AG09309 (cell line): ENCODE measurements at regions not wholly inside any gene's neighbourhood (a gene's known extent, or its start where the extent isn't known, plus 50 kb on each side); places are given as distances from the start of the nearest gene placed in this dataset.

Experiments
- DNase-seq: peaks from one replicate; pipeline ENCODE4 v3.0.0-alpha.2; 2010; ENCODE audit warnings: low read depth
- H3K4me3 ChIP-seq: 2 replicates; pipeline ENCODE4 v1.5.1; 2011; ENCODE audit warnings: mild to moderate bottlenecking, low read depth, low read length, moderate library complexity; ENCODE audit not compliant: control insufficient read depth
- TF ChIP-seq, protein P1 (sequence below): IDR thresholded peaks from 2 replicates; pipeline ENCODE4 v1.5.1; 2011; ENCODE audit warnings: mild to moderate bottlenecking, low read depth, low read length, inconsistent platforms; ENCODE audit not compliant: insufficient read depth, control insufficient read depth; ENCODE audit errors: missing control alignments

DNA sequence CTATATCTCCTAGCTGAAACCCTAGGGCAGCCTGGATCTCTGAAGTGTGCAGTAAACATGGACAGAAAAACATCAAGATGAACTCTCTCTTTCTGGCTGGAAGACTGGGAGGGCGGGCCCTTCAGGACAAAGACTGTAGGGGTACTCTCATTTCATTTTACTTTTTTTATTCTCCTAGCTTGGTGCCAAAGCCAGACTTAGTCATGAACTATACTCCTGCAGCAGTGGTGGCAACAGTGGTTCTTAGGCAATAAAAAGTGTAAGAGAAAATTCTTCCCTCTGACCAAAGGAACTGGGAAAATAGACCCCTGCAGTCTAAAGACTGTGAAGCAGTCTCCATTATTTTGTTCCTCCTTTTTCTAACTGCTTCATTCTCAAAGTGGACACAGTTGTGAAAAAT, 213.8 kb upstream of the JUN start:
- DNase-seq, result no peak
- TF ChIP-seq, protein P1, sequence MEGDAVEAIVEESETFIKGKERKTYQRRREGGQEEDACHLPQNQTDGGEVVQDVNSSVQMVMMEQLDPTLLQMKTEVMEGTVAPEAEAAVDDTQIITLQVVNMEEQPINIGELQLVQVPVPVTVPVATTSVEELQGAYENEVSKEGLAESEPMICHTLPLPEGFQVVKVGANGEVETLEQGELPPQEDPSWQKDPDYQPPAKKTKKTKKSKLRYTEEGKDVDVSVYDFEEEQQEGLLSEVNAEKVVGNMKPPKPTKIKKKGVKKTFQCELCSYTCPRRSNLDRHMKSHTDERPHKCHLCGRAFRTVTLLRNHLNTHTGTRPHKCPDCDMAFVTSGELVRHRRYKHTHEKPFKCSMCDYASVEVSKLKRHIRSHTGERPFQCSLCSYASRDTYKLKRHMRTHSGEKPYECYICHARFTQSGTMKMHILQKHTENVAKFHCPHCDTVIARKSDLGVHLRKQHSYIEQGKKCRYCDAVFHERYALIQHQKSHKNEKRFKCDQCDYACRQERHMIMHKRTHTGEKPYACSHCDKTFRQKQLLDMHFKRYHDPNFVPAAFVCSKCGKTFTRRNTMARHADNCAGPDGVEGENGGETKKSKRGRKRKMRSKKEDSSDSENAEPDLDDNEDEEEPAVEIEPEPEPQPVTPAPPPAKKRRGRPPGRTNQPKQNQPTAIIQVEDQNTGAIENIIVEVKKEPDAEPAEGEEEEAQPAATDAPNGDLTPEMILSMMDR, result no peak

DNA sequence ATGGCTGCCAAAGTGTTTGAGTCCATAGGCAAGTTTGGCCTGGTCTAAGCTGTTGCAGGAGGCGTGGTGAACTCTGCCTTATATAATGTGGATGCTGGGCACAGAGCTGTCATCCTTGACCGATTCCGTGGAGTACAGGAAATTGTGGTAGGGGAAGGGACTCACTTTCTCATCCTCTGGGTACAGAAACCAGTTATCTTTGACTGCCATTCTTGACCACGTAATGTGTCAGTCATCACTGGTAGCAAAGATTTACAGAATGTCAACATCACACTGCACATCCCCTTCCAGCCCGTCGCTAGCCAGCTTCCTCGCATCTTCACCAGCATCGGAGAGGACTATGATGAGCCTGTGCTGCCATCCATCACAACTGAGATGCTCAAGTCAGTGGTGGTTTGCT, 215.8 kb upstream of the JUN start:
- no peak overlapping the region for H3K4me3 ChIP-seq
- TF ChIP-seq, protein P1, result no peak
- no peak for DNase-seq

More for the DNA sequence above, 213.8 kb upstream of the JUN start:
- H3K4me3 ChIP-seq, result no peak overlapping the region

DNA sequence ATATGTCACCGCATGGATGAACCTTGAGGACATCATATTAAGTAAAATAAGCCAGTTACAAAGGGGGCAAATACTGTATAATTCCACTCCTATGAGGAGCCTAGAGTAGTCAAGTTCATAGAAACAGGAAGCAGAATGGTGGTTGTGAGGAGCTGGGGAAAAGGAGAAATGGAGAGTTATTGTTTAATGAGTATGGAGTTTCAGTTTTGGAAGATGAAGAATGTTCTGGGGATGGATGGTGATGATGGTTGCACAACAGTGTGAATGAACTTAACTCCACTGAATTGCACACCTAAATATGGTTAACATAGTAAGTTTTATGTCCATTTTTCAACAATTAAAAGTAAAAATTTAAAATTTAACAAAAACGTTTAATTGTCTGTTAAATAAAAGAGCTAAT, 220.9 kb upstream of the JUN start:
- TF ChIP-seq, protein P1, result no peak
- H3K4me3 ChIP-seq, result no peak overlapping the region
- DNase-seq, result no peak

DNA sequence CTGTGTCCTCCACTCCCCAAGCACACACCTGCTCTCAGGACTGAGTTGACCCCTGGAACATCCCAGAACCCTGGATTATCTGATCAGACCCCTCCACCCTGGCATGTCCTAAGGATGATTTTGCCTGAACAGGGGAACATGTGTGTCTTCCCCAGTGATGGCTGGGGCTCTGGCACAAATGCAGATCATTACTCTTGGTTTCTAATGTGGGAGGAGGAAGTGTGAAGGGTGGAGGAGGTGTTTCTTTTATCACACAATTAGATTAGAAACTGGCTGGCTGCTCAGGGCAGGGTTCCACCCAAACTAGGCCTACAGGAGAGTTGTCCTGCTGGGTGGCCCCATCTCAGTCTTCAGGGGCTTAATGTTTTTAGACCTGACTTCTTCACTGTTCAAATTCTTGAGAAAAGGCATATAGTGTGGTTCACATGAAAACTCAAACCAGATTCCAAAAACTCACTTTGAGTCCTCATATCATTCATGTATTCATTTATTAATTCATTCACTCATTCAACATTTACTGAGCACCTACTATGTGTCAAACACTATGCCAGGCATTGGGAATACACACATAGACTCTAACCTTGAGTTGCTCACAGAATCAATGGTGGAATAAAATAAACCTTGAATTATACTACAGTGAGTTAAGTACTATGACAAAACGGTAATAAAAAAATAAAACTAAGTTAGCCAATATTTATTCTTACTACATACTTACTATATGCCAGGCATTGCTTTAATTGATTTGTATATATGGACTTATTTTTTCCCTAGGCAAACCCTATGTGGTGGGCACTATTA, 221.8 kb upstream of the JUN start:
- no peak for DNase-seq
- TF ChIP-seq, protein P1, result no peak
- H3K4me3 ChIP-seq, result no peak overlapping the region

DNA sequence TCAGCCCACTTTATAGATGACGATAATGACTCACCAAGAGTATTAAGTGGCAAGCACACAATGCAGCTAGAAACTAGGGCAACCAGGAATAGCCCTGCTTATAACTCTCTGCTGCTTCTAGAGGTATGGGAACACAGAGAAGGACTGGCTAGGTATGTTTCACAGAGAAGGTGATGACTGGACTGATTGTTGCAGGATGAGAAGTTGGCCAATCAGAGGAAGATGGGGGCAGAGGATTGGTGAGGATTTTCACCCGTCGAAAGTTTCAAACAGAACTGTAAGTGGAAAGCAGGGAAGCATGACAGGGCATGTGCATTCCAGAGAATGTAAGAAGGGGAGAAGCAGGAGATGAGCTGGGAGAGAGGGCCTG, 222.4 kb upstream of the JUN start:
- no peak overlapping the region for H3K4me3 ChIP-seq
- TF ChIP-seq, protein P1, result no peak
- no peak for DNase-seq

DNA sequence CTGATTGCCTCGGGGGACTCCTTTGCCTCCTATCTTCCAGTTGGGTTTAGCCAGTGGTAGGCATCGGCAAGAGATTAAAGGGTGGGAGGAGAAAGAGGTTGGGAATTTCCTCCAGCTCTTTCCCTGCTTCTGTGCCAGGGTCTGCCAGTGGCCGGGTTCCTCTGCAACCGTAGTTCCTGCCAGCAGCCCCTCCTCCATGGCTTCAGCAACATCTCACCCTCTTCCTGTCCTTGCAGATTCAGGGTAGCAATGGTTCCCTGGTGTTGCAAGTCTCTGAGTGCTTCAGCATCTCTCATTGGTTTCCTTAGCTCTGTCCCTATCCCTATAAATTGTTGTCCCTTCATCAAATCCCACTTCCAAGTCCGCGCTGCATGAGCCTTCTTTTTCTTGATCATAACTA, 223.1 kb upstream of the JUN start:
- no peak for DNase-seq
- TF ChIP-seq, protein P1, result no peak
- H3K4me3 ChIP-seq, result no peak overlapping the region
